Uterus (tissue), 2 donors: ENCODE measurements at regions not wholly inside any gene's neighbourhood (a gene's known extent, or its start where the extent isn't known, plus 50 kb on each side); places are given as distances from the start of the nearest gene placed in this dataset.

ENCODE experiments used
- CTCF ChIP-seq, 4 experiments: fragments of 200-600 bp in 2 of 4; fragments of 450-650 bp in 2 of 4; sonication (generic) in 2 of 4; IDR thresholded peaks; one replicate each; pipeline ENCODE4 v1.5.1; 2016 to 2019; ENCODE audit warnings: antibody characterized with exemption in 4 of 4, mild to moderate bottlenecking in 2 of 4, moderate library complexity in 1 of 4
- POLR2A ChIP-seq, 2 donors: fragments of 450-650 bp; IDR thresholded peaks; one replicate each; pipeline ENCODE4 v1.6.1; 2016; ENCODE audit warnings: antibody characterized with exemption in 2 of 2, mild to moderate bottlenecking in 1 of 2, moderate library complexity in 1 of 2

GRCh38 chr21:16834791-16835190, 678.1 kb upstream of the CXADR start:
- TF ChIP-seq POLR2A (IDR thresholded peaks at IDR 0.05) (no peak), CTCF (IDR thresholded peaks at IDR 0.05) (no peak)
